ENCODE measurements at regions not wholly inside any gene's neighbourhood (a gene's known extent, or its start where the extent isn't known, plus 50 kb on each side); places are given as distances from the start of the nearest gene placed in this dataset.

GRCh38 chr13:109897988-109898624 is 111.7 kb upstream of the IRS2 start:
- no peak overlapping the region for H3K56ac ChIP-seq (ENCODE audit: insufficient read length, low read depth, low read length)
- no peak overlapping the region for H2AK5ac ChIP-seq (ENCODE audit: insufficient read length, low read length)
- no peak overlapping the region for H4K91ac ChIP-seq (ENCODE audit: insufficient read length, low read depth, low read length)
- H2BK20ac ChIP-seq (ENCODE audit: low read depth, low read length, poor library complexity, severe bottlenecking) = no peak overlapping the region
- H3K23ac ChIP-seq (ENCODE audit: insufficient read length, low read depth, low read length) = no peak overlapping the region
- no peak overlapping the region for H3K4me3 Mint-ChIP-seq
- peaks cover 0 to 1% of the 10 kb centered on the region in 2 experiments; a peak in 2 of 5 replicates for H3K9me3 Mint-ChIP-seq
- no peak for DNase-seq
- H3K9ac ChIP-seq (ENCODE audit: extremely low read depth, insufficient read length, low read length) = no peak overlapping the region
- no peak overlapping the region for H2AFZ ChIP-seq (ENCODE audit: low read length)
- H3K27me3 ChIP-seq (ENCODE audit: insufficient read depth, low read length) = no peaks in the 10 kb centered on the region
- no peak overlapping the region for H2BK15ac ChIP-seq (ENCODE audit: low read depth, low read length)
- H3K27me3 Mint-ChIP-seq (ENCODE audit: low read depth) = peaks cover 12% of the 10 kb centered on the region
- no peak overlapping the region for H4K8ac ChIP-seq (replicated peaks; ENCODE audit: insufficient read length, low read depth, low read length)
- no peak overlapping the region for H3K27ac ChIP-seq (ENCODE audit: insufficient read length, low read depth, low read length)
- H3K27ac Mint-ChIP-seq = no peak overlapping the region
- no peak overlapping the region for H3K14ac ChIP-seq (ENCODE audit: insufficient read depth, low read length)
- no peak overlapping the region for H2BK120ac ChIP-seq (ENCODE audit: low read depth, low read length, poor library complexity, severe bottlenecking)
- H3K79me2 ChIP-seq (ENCODE audit: insufficient read depth, low read length) = no peaks in the 10 kb centered on the region
- H3K4me1 ChIP-seq (ENCODE audit: insufficient read depth, low read length) = no peaks in the 10 kb centered on the region
- no peak overlapping the region for H3K4ac ChIP-seq (ENCODE audit: low read depth, low read length)
- no peaks in the 10 kb centered on the region for H3K79me1 ChIP-seq (ENCODE audit: insufficient read depth, low read depth, low read length, poor library complexity, severe bottlenecking)
- peaks cover 0 to under 1% (median under 1%) of the 10 kb centered on the region in 3 experiments; a peak in 4 of 7 replicates for H3K36me3 Mint-ChIP-seq (ENCODE audit: insufficient read depth in 1 of 3, low read depth in 3 of 3)
- no peaks in the 10 kb centered on the region for H3K23me2 ChIP-seq (ENCODE audit: insufficient read length, low read depth, low read length, poor library complexity, severe bottlenecking)
- H2BK12ac ChIP-seq (ENCODE audit: insufficient read length, low read depth, low read length) = no peak overlapping the region
- no peak for TF ChIP-seq CTCF (conservative IDR thresholded peaks at IDR 0.05)
- H3K9me3 ChIP-seq (ENCODE audit: control insufficient read depth, low read depth, low read length) = no peaks in the 10 kb centered on the region
- H3T11ph ChIP-seq (ENCODE audit: low read length) = no peak overlapping the region
- no peak overlapping the region for H2BK5ac ChIP-seq (ENCODE audit: insufficient read length, low read length)
- H3K18ac ChIP-seq (ENCODE audit: insufficient read length, low read depth, low read length) = no peak overlapping the region
- WGBS (ENCODE audit: extremely low coverage, insufficient read length, low lambda C conversion rate) = no CpG with 5 or more reads among the region's 5 CpGs
- no peaks in the 10 kb centered on the region for H4K20me1 ChIP-seq (ENCODE audit: control insufficient read depth, insufficient read depth, insufficient read length)
- H4K5ac ChIP-seq (ENCODE audit: insufficient read length, low read depth, low read length) = no peak overlapping the region
- H3K4me2 ChIP-seq (ENCODE audit: insufficient read depth, insufficient read length, low read length) = no peak overlapping the region
- peaks cover 11 to 13% of the 10 kb centered on the region in 2 experiments for H3K4me1 Mint-ChIP-seq
